ENCODE measurements at regions not wholly inside any gene's neighbourhood (a gene's known extent, or its start where the extent isn't known, plus 50 kb on each side); places are given as distances from the start of the nearest gene placed in this dataset.

DNA sequence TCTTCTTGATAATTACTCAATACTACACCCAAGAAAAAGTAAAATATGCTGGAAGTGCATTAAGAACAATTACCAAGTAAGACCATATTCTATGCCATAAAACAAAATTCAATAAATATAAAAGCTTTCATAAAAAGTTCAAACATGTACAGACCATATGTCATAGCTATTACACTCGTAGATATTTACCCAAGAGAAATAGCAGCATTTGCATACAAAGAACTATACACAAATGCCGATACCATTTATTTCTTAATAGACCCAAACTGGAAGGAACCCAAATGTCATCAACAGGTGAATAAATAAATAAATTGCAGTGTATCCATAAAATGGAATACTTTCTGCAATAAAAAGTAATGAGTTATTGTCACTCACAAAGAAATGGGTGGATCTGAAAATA is 78.3 kb upstream of the SLC16A7 start:
- H3K9me3 ChIP-seq, result no peaks in the 10 kb centered on the region
- no peaks in the 10 kb centered on the region for H3K36me3 ChIP-seq
- TF ChIP-seq, protein P1, sequence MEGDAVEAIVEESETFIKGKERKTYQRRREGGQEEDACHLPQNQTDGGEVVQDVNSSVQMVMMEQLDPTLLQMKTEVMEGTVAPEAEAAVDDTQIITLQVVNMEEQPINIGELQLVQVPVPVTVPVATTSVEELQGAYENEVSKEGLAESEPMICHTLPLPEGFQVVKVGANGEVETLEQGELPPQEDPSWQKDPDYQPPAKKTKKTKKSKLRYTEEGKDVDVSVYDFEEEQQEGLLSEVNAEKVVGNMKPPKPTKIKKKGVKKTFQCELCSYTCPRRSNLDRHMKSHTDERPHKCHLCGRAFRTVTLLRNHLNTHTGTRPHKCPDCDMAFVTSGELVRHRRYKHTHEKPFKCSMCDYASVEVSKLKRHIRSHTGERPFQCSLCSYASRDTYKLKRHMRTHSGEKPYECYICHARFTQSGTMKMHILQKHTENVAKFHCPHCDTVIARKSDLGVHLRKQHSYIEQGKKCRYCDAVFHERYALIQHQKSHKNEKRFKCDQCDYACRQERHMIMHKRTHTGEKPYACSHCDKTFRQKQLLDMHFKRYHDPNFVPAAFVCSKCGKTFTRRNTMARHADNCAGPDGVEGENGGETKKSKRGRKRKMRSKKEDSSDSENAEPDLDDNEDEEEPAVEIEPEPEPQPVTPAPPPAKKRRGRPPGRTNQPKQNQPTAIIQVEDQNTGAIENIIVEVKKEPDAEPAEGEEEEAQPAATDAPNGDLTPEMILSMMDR (IDR thresholded peaks at IDR 0.05), result no peak
- no peaks in the 10 kb centered on the region for H3K27me3 ChIP-seq
- H3K4me1 ChIP-seq (ENCODE audit: control insufficient read depth in 1 of 2, insufficient read depth in 1 of 2, low read depth in 1 of 2, low read length in 1 of 2), result no peaks in the 10 kb centered on the region
- H3K27ac ChIP-seq, result no peak overlapping the region
- H3K4me3 ChIP-seq (ENCODE audit: low read depth in 1 of 2, low read length in 1 of 2), result no peak overlapping the region

DNA sequence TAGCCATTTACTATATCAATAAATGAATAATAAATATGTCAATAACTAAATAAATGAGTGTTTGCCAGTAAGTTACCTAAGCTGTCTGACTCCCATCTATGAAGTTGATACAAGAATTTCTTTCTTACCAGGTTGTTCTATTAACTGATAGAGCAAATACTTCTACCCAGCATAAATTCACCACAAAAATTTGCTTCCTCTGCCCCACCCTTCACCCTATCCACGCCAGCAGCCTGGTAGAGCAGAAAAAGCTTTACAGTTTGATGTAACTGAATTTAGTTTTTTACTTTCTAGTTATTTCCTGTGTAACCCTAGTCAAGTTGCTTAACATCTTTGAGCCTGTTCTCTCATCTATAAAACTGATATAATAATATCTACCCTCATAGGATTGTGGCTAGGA is 94.9 kb upstream of the SLC16A7 start:
- no peaks in the 10 kb centered on the region for H3K36me3 ChIP-seq
- H3K27ac ChIP-seq, result no peak overlapping the region
- no peak overlapping the region for H3K4me3 ChIP-seq (ENCODE audit: low read depth in 1 of 2, low read length in 1 of 2)
- H3K4me1 ChIP-seq (ENCODE audit: control insufficient read depth in 1 of 2, insufficient read depth in 1 of 2, low read depth in 1 of 2, low read length in 1 of 2), result no peaks in the 10 kb centered on the region
- no peaks in the 10 kb centered on the region for H3K27me3 ChIP-seq
- H3K9me3 ChIP-seq, result no peaks in the 10 kb centered on the region
- TF ChIP-seq, protein P1 (IDR thresholded peaks at IDR 0.05), result no peak

DNA sequence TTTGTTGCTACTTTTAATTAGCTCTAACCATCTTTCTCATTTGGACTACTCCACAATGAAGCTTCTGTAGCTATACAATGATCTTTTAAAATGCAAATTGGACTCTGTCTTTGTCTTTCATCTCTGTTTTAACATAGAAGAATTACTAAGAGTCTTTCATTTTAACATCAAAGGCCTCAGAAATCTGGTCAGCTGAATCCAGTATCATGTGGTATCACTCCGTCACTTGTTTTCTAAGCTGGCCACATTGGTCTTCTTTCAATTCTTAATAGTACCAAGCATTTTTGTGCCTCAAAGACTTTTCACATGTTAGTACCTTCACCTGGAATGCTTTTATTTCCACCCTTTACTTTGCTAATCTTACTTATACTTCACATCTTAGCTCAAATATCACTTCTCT is 95.5 kb upstream of the SLC16A7 start:
- TF ChIP-seq, protein P1 (IDR thresholded peaks at IDR 0.05), result no peak
- Histone ChIP-seq H3K36me3 (no peaks in the 10 kb centered on the region), H3K27ac (no peak overlapping the region), H3K4me1 (ENCODE audit: control insufficient read depth in 1 of 2, insufficient read depth in 1 of 2, low read depth in 1 of 2, low read length in 1 of 2) (no peaks in the 10 kb centered on the region), H3K4me3 (ENCODE audit: low read depth in 1 of 2, low read length in 1 of 2) (no peak overlapping the region), H3K27me3 (no peaks in the 10 kb centered on the region), H3K9me3 (no peaks in the 10 kb centered on the region)

DNA sequence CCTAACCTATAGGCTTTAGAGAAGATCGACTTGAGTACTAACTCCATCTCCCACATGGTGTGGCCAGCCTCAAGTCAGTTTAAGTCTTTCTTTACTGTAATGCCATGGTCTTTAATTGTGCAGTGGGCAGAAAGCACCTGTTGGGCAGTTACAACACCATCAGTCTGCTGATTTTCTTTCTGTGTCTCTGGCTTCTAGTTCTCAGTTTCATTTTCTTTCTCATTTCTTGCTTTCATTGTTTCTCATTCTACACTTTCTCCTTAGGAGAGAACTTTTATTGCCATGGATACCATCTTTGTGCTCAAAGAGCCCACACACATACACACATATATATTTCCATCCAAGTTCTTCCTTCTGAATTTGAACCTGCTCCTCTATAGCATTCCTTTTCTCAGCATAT is 96.1 kb upstream of the SLC16A7 start:
- no peak overlapping the region for H3K27ac ChIP-seq
- H3K4me1 ChIP-seq (ENCODE audit: control insufficient read depth in 1 of 2, insufficient read depth in 1 of 2, low read depth in 1 of 2, low read length in 1 of 2), result no peaks in the 10 kb centered on the region
- H3K27me3 ChIP-seq, result no peaks in the 10 kb centered on the region
- TF ChIP-seq, protein P1 (IDR thresholded peaks at IDR 0.05), result no peak
- no peaks in the 10 kb centered on the region for H3K36me3 ChIP-seq
- no peaks in the 10 kb centered on the region for H3K9me3 ChIP-seq
- H3K4me3 ChIP-seq (ENCODE audit: low read depth in 1 of 2, low read length in 1 of 2), result no peak overlapping the region

DNA sequence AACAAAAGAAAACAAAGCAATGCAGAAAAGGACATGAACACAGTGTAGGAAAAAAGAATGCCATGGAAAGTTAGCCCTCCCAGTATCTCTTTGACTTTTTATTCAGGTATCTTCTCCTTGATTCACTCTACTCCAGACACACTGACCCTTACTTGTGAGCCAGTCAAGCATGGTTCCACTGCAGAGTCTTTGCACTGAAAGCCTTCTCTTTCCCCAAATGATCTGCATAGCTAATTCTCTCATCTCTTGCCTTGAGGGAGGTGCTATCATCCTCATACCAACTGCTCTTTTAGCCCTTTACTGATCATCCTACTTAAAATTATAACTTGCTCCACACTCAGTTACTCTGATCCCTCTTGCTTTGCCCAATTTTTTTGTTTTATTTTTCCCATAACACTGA is 101.2 kb upstream of the SLC16A7 start:
- Histone ChIP-seq H3K9me3 (no peaks in the 10 kb centered on the region), H3K4me1 (ENCODE audit: control insufficient read depth in 1 of 2, insufficient read depth in 1 of 2, low read depth in 1 of 2, low read length in 1 of 2) (peaks cover 9 to 14% of the 10 kb centered on the region in 2 experiments), H3K36me3 (no peaks in the 10 kb centered on the region), H3K4me3 (ENCODE audit: low read depth in 1 of 2, low read length in 1 of 2) (no peak overlapping the region), H3K27me3 (no peaks in the 10 kb centered on the region), H3K27ac (no peak overlapping the region)
- TF ChIP-seq, protein P1 (IDR thresholded peaks at IDR 0.05), result no peak

DNA sequence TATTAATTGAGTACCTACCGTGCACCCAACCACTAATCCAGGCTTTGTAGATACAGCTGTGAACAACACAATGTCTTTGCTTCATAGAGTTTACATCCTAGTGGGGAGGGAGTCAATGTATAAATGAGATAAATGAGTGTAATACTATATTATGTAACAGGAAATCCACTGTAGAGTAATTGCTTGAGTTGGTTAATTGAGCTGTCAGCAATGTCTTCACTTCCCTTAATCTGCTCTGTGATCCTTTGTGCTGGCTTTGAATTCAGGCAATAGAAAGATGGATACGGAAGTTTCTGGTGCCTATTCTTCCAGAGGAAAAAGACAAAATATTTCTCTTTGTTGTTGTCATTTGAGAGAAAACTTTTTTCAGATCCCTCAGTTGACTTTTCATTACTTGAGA is 104.0 kb upstream of the SLC16A7 start:
- no peak overlapping the region for H3K4me3 ChIP-seq (ENCODE audit: low read depth in 1 of 2, low read length in 1 of 2)
- no peaks in the 10 kb centered on the region for H3K9me3 ChIP-seq
- H3K27me3 ChIP-seq, result no peaks in the 10 kb centered on the region
- H3K4me1 ChIP-seq (ENCODE audit: control insufficient read depth in 1 of 2, insufficient read depth in 1 of 2, low read depth in 1 of 2, low read length in 1 of 2), result peaks cover 9 to 14% of the 10 kb centered on the region in 2 experiments
- TF ChIP-seq, protein P1 (IDR thresholded peaks at IDR 0.05), result no peak
- H3K36me3 ChIP-seq, result no peaks in the 10 kb centered on the region
- H3K27ac ChIP-seq, result peak overlapping the region; percentile 25
